Activated T-cell treated with anti-CD3 and anti-CD28 coated beads for 24 hours (primary cell): ENCODE measurements at regions not wholly inside any gene's neighbourhood (a gene's known extent, or its start where the extent isn't known, plus 50 kb on each side); places are given as distances from the start of the nearest gene placed in this dataset.

ENCODE experiments used
- DNase-seq: peaks from one replicate; pipeline ENCODE4 v3.0.0-alpha.2; 2020; ENCODE audit warnings: low read depth

DNA sequence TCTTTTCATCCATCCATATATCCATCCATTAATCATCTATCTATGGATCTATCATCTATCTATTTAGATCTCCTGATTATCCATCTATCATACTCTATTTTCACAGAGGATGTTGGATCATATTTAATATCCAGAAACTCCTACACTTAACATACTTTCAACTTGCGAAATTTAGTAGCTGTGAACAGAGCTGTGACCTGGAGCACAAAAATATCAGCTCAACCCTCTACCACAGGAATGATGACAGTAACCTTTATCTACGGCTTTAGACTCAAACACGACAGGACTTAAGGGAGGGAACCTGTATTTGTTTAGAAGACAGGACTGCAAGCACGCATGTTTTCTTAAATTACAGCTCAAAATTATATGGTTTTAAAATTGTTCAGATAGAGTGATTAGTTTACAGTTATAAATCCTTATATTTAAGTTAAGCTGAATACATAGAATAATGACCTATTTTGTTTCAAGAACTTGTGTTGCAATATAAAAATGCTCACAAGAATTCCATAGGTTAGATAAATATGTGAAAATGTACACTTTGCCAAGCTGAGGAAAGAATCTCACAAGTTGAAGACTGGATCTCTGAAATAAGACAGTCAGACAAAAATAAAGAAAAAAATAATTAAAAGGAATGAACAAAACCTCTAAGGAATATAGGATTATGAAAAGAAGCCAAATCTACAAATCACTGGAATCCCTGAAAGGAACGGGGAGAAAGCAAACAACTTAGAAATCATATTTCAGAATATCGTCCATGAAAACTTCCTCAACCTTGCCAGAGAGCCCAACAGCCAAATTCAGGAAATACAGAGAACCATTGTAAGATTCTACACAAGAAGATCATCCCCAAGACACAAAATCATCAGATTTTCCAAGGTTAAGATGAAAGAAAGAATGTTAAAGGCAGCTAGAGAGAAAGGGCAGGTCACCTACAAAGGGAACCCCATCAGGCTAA, 142.0 kb downstream of the COL6A3 start:
- DNase-seq: no peak
